ENCODE measurements at regions not wholly inside any gene's neighbourhood (a gene's known extent, or its start where the extent isn't known, plus 50 kb on each side); places are given as distances from the start of the nearest gene placed in this dataset.

GRCh38 chr1:148362626-148363438 lies 120.3 kb downstream of the PPIAL4G start:
- TF ChIP-seq CTCF (conservative IDR thresholded peaks at IDR 0.05 in 1 of 2, IDR thresholded peaks at IDR 0.05 in 1 of 2; ENCODE audit: extremely low read depth in 1 of 2, insufficient read depth in 1 of 2, low read depth in 1 of 2, low read length in 2 of 2) = no peak
- TF ChIP-seq EZH2 (IDR thresholded peaks at IDR 0.05; ENCODE audit: borderline replicate concordance, low read length) = no peak

All from mammary epithelial cell (primary cell).